ENCODE measurements at regions not wholly inside any gene's neighbourhood (a gene's known extent, or its start where the extent isn't known, plus 50 kb on each side); places are given as distances from the start of the nearest gene placed in this dataset.
"Not testable (repeated sequence)": the region's sequence is repeated elsewhere in the genome, so short reads cannot be mapped to it uniquely, and the experiment has no call there.

DNA sequence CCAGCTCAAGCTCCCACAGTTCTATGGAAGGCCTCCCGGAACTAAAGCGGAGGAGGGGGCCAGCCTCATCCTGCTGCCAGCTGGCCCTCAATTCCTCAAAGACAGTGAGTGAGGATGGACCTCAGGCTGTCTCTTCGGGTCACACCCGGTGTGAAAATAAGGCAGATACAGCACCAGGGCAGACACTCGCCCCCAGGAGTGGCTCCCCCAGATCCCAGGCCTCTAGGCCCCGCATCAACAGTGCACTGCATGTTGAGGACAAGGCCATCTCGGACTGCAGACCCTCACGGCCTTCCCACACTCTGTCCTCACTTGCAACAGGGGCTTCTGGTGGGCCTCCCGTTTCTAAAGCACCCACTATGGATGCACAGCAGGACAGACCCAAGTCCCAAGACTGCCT, 239.2 kb upstream of the ZNF322 start:
- TF ChIP-seq, protein P1, sequence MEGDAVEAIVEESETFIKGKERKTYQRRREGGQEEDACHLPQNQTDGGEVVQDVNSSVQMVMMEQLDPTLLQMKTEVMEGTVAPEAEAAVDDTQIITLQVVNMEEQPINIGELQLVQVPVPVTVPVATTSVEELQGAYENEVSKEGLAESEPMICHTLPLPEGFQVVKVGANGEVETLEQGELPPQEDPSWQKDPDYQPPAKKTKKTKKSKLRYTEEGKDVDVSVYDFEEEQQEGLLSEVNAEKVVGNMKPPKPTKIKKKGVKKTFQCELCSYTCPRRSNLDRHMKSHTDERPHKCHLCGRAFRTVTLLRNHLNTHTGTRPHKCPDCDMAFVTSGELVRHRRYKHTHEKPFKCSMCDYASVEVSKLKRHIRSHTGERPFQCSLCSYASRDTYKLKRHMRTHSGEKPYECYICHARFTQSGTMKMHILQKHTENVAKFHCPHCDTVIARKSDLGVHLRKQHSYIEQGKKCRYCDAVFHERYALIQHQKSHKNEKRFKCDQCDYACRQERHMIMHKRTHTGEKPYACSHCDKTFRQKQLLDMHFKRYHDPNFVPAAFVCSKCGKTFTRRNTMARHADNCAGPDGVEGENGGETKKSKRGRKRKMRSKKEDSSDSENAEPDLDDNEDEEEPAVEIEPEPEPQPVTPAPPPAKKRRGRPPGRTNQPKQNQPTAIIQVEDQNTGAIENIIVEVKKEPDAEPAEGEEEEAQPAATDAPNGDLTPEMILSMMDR (IDR thresholded peaks at IDR 0.05; ENCODE audit: low read depth, low read length, missing input control), result not testable (repeated sequence)
- not testable (repeated sequence) for TF ChIP-seq JUND (IDR thresholded peaks at IDR 0.05); TAF1 (conservative IDR thresholded peaks at IDR 0.05); ATF3 (IDR thresholded peaks at IDR 0.05); RAD21 (IDR thresholded peaks at IDR 0.05); SP1 (IDR thresholded peaks at IDR 0.05); FOXA1 (IDR thresholded peaks at IDR 0.05)
- TF ChIP-seq, protein P2, sequence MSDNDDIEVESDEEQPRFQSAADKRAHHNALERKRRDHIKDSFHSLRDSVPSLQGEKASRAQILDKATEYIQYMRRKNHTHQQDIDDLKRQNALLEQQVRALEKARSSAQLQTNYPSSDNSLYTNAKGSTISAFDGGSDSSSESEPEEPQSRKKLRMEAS (IDR thresholded peaks at IDR 0.05), result not testable (repeated sequence)
